Dermis microvascular lymphatic vessel endothelial cell (primary cell): ENCODE measurements at regions not wholly inside any gene's neighbourhood (a gene's known extent, or its start where the extent isn't known, plus 50 kb on each side); places are given as distances from the start of the nearest gene placed in this dataset.

Experiments
- DNase-seq, 2 donors: peaks; one replicate each; pipeline versions ENCODE4 v3.0.0 to v3.0.0-alpha.2; 2010; ENCODE audit warnings: low read depth in 2 of 2

- peak in 1 of 2 donors; percentile 81 for DNase-seq
Observed at GRCh38 chrX:131778269-131779218, 234.7 kb downstream of the OR13H1 start.

GRCh38 chrX:131779306-131779705, 235.4 kb downstream of the OR13H1 start:
- DNase-seq = no peak

GRCh38 chrX:131779741-131780140, 235.9 kb downstream of the OR13H1 start:
- no peak for DNase-seq

- DNase-seq = no peak
Observed at GRCh38 chrX:131782646-131783045, 238.8 kb downstream of the OR13H1 start.

- DNase-seq = peak in 1 of 2 donors; percentile 91
Observed at GRCh38 chrX:131783555-131784308, 239.4 kb upstream of the STK26 start.

- no peak for DNase-seq
Observed at GRCh38 chrX:131789664-131790063, 233.4 kb upstream of the STK26 start.

GRCh38 chrX:131791608-131792355, 231.3 kb upstream of the STK26 start:
- no peak for DNase-seq

- DNase-seq = peak in 1 of 2 donors; percentile 95
Observed at GRCh38 chrX:131792356-131792749, 230.7 kb upstream of the STK26 start.

- DNase-seq = peak in 1 of 2 donors; percentile 95
Observed at GRCh38 chrX:131792789-131793462, 230.2 kb upstream of the STK26 start.

- no peak for DNase-seq
Observed at GRCh38 chrX:131795442-131796229, 227.5 kb upstream of the STK26 start.

- no peak for DNase-seq
Observed at GRCh38 chrX:131801066-131801465, 222.0 kb upstream of the STK26 start.

- no peak for DNase-seq
Observed at GRCh38 chrX:131801911-131802310, 221.2 kb upstream of the STK26 start.

- peak; percentile 2 to 55 for DNase-seq
Observed at GRCh38 chrX:131802836-131803626, 220.1 kb upstream of the STK26 start.

- DNase-seq = peak; percentile 69 to 85
Observed at GRCh38 chrX:131812847-131813825, 210.0 kb upstream of the STK26 start.

GRCh38 chrX:131816551-131817136, 206.5 kb upstream of the STK26 start:
- DNase-seq = peak; percentile 60 to 90

GRCh38 chrX:131818297-131818936, 204.7 kb upstream of the STK26 start:
- DNase-seq = no peak

GRCh38 chrX:131821945-131822622, 201.0 kb upstream of the STK26 start:
- DNase-seq = peak; percentile 70 to 87
